ENCODE measurements at regions not wholly inside any gene's neighbourhood (a gene's known extent, or its start where the extent isn't known, plus 50 kb on each side); places are given as distances from the start of the nearest gene placed in this dataset.

GRCh38 chrX:124931241-124931640 is 388.4 kb upstream of the TEX13C start:
- H3K27me3 Mint-ChIP-seq (ENCODE audit: unreplicated experiment): peaks cover 9% of the 10 kb centered on the region
- H3K27ac Mint-ChIP-seq (ENCODE audit: unreplicated experiment): no peak overlapping the region
- no peak for DNase-seq (ENCODE audit: extremely low spot score, unreplicated experiment)
- H3K4me3 Mint-ChIP-seq (ENCODE audit: unreplicated experiment): no peak overlapping the region
- H3K9me3 Mint-ChIP-seq (ENCODE audit: unreplicated experiment): no peaks in the 10 kb centered on the region
- no peaks in the 10 kb centered on the region for H3K36me3 Mint-ChIP-seq (ENCODE audit: unreplicated experiment)
- no peak for TF ChIP-seq CTCF (IDR thresholded peaks at IDR 0.05)
- no peaks in the 10 kb centered on the region for H3K4me1 Mint-ChIP-seq (ENCODE audit: unreplicated experiment)

GRCh38 chrX:124931958-124932357 is 387.7 kb upstream of the TEX13C start:
- Mint-ChIP-seq H3K9me3 (ENCODE audit: unreplicated experiment) (no peaks in the 10 kb centered on the region), H3K36me3 (ENCODE audit: unreplicated experiment) (no peaks in the 10 kb centered on the region), H3K4me3 (ENCODE audit: unreplicated experiment) (no peak overlapping the region), H3K27ac (ENCODE audit: unreplicated experiment) (no peak overlapping the region), H3K4me1 (ENCODE audit: unreplicated experiment) (no peaks in the 10 kb centered on the region), H3K27me3 (ENCODE audit: unreplicated experiment) (peaks cover 9% of the 10 kb centered on the region)
- no peak for TF ChIP-seq CTCF (IDR thresholded peaks at IDR 0.05)
- DNase-seq (ENCODE audit: extremely low spot score, unreplicated experiment): no peak

- H3K27me3 Mint-ChIP-seq (ENCODE audit: unreplicated experiment): no peaks in the 10 kb centered on the region
- no peak overlapping the region for H3K27ac Mint-ChIP-seq (ENCODE audit: unreplicated experiment)
- no peaks in the 10 kb centered on the region for H3K36me3 Mint-ChIP-seq (ENCODE audit: unreplicated experiment)
- H3K9me3 Mint-ChIP-seq (ENCODE audit: unreplicated experiment): no peaks in the 10 kb centered on the region
- H3K4me1 Mint-ChIP-seq (ENCODE audit: unreplicated experiment): no peaks in the 10 kb centered on the region
- TF ChIP-seq CTCF (IDR thresholded peaks at IDR 0.05): no peak
- H3K4me3 Mint-ChIP-seq (ENCODE audit: unreplicated experiment): no peak overlapping the region
- DNase-seq (ENCODE audit: extremely low spot score, unreplicated experiment): no peak
Observed at GRCh38 chrX:124938715-124939114, 381.0 kb upstream of the TEX13C start.

- no peaks in the 10 kb centered on the region for H3K27me3 Mint-ChIP-seq (ENCODE audit: unreplicated experiment)
- DNase-seq (ENCODE audit: extremely low spot score, unreplicated experiment): no peak
- H3K36me3 Mint-ChIP-seq (ENCODE audit: unreplicated experiment): no peaks in the 10 kb centered on the region
- TF ChIP-seq CTCF (IDR thresholded peaks at IDR 0.05): no peak
- no peak overlapping the region for H3K27ac Mint-ChIP-seq (ENCODE audit: unreplicated experiment)
- no peaks in the 10 kb centered on the region for H3K9me3 Mint-ChIP-seq (ENCODE audit: unreplicated experiment)
- H3K4me1 Mint-ChIP-seq (ENCODE audit: unreplicated experiment): no peaks in the 10 kb centered on the region
- H3K4me3 Mint-ChIP-seq (ENCODE audit: unreplicated experiment): no peak overlapping the region
Observed at GRCh38 chrX:124940531-124940930, 379.1 kb upstream of the TEX13C start.

- no peaks in the 10 kb centered on the region for H3K4me1 Mint-ChIP-seq (ENCODE audit: unreplicated experiment)
- no peak for DNase-seq (ENCODE audit: extremely low spot score, unreplicated experiment)
- H3K36me3 Mint-ChIP-seq (ENCODE audit: unreplicated experiment): no peaks in the 10 kb centered on the region
- H3K4me3 Mint-ChIP-seq (ENCODE audit: unreplicated experiment): no peak overlapping the region
- no peak overlapping the region for H3K27ac Mint-ChIP-seq (ENCODE audit: unreplicated experiment)
- TF ChIP-seq CTCF (IDR thresholded peaks at IDR 0.05): no peak
- no peaks in the 10 kb centered on the region for H3K27me3 Mint-ChIP-seq (ENCODE audit: unreplicated experiment)
- H3K9me3 Mint-ChIP-seq (ENCODE audit: unreplicated experiment): no peaks in the 10 kb centered on the region
Observed at GRCh38 chrX:124954402-124954801, 365.3 kb upstream of the TEX13C start.

Data from osteocyte (in vitro differentiated cells).